Pancreas (tissue), 10 donors: ENCODE measurements at regions not wholly inside any gene's neighbourhood (a gene's known extent, or its start where the extent isn't known, plus 50 kb on each side); places are given as distances from the start of the nearest gene placed in this dataset.

Source experiments
- ATAC-seq, 4 donors: fragments of 200-7000 bp; cut with Tn5 transposase; one replicate each; pipeline versions ENCODE4 v1.8.0 to v1.9.1; 2020; ENCODE audit warnings: mild to moderate bottlenecking in 4 of 4, moderate library complexity in 4 of 4
- DNase-seq, 6 donors: peaks; one replicate each; pipeline ENCODE4 v3.0.0-alpha.2; 2020
- FAIRE-seq: peaks from 2 replicates; lab custom pipeline; 2012; peaks lifted over from hg19 to GRCh38; lab: Jason Lieb, UNC
- H3K27ac ChIP-seq, 4 donors: fragments of 200-600 bp; sonication (generic); 1 replicate in 3 of 4; 2 replicates in 1 of 4; pipeline versions ENCODE4 v1.5.0 to v1.8.0; 2020
- H3K27me3 ChIP-seq, 4 donors: fragments of 200-600 bp; one replicate each; pipeline ENCODE4 v1.8.0; 2021
- H3K36me3 ChIP-seq, 3 donors: fragments of 200-600 bp; sonication (generic) in 1 of 3; one replicate each; pipeline versions ENCODE4 v1.5.0 to v1.8.0; 2020 to 2021
- H3K4me1 ChIP-seq, 3 donors: fragments of 200-600 bp; one replicate each; pipeline ENCODE4 v1.8.0; 2021
- H3K4me3 ChIP-seq, 4 donors: fragments of 200-600 bp; sonication (generic) in 2 of 4; one replicate each; pipeline versions ENCODE4 v1.5.0 to v1.8.0; 2020 to 2021
- H3K9me3 ChIP-seq, 4 donors: fragments of 200-600 bp; one replicate each; pipeline ENCODE4 v1.8.0; 2021
- CTCF ChIP-seq, 4 donors: fragments of 200-600 bp; sonication (generic) in 3 of 4; IDR thresholded peaks; one replicate each; pipeline versions ENCODE4 v1.5.0 to v1.8.0; 2021; ENCODE audit warnings: antibody characterized with exemption in 4 of 4
- WGBS, 2 donors: extraction: QIAGEN DNeasy Blood & Tissue Kit; methylation state at CpG; one replicate each; pipeline ENCODE4 v1.1.7; 2013; 5-methylcytosine and 5-hydroxymethylcytosine counted together
- intact Hi-C, 3 donors: fragments of 100-400 bp; cut with DNase I; formaldehyde crosslinking; loops; one replicate each; pipeline versions ENCODE4 v1.11.1 to v1.14.2; 2022
- donor health status: healthy with polysubstance abuse.
- donor health status: DM: no; HTN: no; CAD: no; lungs with moderate emphysema.
- donor health status: DM: no; HTN: no; CAD: no.
- donor health status: control.
- donor health status: control.
- donor health status: Bipolar disorder and iron deficiency.
- donor health status: DM: yes; HTN: yes; CAD: no.
- donor health status: DM: no; HTN: no; CAD: no.
- donor health status: DM: no; HTN: no; CAD: no.
- donor health status: DM: yes; HTN: yes; CAD: no.

DNA sequence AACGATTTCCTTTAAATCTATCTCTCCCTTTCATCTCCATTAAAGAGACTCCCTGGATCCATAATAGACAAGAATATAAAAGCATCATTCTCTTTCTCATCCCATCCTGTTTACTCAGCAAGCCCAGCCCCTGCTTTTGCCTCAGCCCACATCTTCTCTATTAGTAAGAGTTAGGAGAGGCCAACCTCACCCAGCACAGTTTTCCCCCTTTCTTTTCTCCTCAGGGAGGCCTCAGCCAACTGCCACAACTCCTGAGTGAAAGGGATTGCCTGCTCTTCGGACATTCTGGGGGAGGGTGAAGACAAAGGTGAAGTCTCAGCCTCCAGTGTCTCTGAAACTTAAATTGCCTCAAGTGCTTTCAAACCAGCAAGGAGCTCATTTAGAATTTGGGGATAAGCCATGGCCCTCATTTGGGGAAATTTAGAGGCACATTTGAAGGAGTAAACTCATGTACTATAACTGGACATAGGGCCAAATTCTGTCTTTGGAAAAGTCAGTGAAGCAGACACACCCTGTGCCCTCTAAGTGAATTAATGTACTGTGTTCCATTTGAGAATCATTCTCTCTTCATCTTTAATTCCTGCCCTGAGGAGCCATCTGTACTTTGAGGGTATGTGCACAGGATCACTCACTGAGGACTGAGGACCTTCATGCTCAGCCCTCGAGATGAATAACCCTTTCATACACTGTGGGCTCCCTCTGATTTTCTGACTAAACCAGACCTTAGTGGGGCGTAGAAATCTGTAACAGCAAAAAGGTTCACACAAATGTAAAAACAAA lies 82.5 kb downstream of the SOX2 start:
- no peak for TF ChIP-seq CTCF (IDR thresholded peaks at IDR 0.05)
- intact Hi-C loops: no loop called here
- Histone ChIP-seq H3K36me3 (no peaks in the 10 kb centered on the region), H3K9me3 (no peaks in the 10 kb centered on the region), H3K4me1 (no peaks in the 10 kb centered on the region), H3K27ac (no peak overlapping the region), H3K27me3 (no peaks in the 10 kb centered on the region), H3K4me3 (no peak overlapping the region)
- ATAC-seq (no peak), FAIRE-seq (no peak), DNase-seq (no peak)
- 31 to 50% methylated on average over 4 of the region's 4 CpGs for WGBS, 2 donors

GRCh38 chr3:181796641-181797040 lies 84.9 kb downstream of the SOX2 start:
- no peak for TF ChIP-seq CTCF (IDR thresholded peaks at IDR 0.05)
- no peaks in the 10 kb centered on the region for H3K4me1 ChIP-seq
- no peak for FAIRE-seq
- no peak for ATAC-seq
- H3K4me3 ChIP-seq: no peak overlapping the region
- H3K27ac ChIP-seq: no peak overlapping the region
- intact Hi-C loops: no loop called here
- 84 to 89% methylated on average over 3 of the region's 3 CpGs for WGBS, 2 donors
- H3K27me3 ChIP-seq: no peaks in the 10 kb centered on the region
- no peak for DNase-seq
- no peaks in the 10 kb centered on the region for H3K9me3 ChIP-seq
- H3K36me3 ChIP-seq: no peaks in the 10 kb centered on the region

GRCh38 chr3:181797431-181797830 lies 85.7 kb downstream of the SOX2 start:
- no peak for TF ChIP-seq CTCF (IDR thresholded peaks at IDR 0.05)
- Histone ChIP-seq H3K27ac (no peak overlapping the region), H3K27me3 (no peaks in the 10 kb centered on the region), H3K9me3 (no peaks in the 10 kb centered on the region), H3K4me3 (no peak overlapping the region), H3K4me1 (no peaks in the 10 kb centered on the region), H3K36me3 (no peaks in the 10 kb centered on the region)
- ATAC-seq (no peak), FAIRE-seq (no peak), DNase-seq (no peak)
- 45 to 58% methylated on average over 2 of the region's 2 CpGs for WGBS, 2 donors
- intact Hi-C loops: no loop called here

GRCh38 chr3:181805703-181806102 lies 94.0 kb downstream of the SOX2 start:
- no peak for ATAC-seq
- no peak for FAIRE-seq

More at GRCh38 chr3:181805703-181806102, 94.0 kb downstream of the SOX2 start:
- no peak for DNase-seq
- H3K4me1 ChIP-seq: no peaks in the 10 kb centered on the region
- 64 to 67% methylated on average over 2 of the region's 2 CpGs for WGBS, 2 donors
- no peaks in the 10 kb centered on the region for H3K9me3 ChIP-seq
- no peaks in the 10 kb centered on the region for H3K27me3 ChIP-seq
- no peak for TF ChIP-seq CTCF (IDR thresholded peaks at IDR 0.05)
- intact Hi-C loops: no loop called here
- no peaks in the 10 kb centered on the region for H3K36me3 ChIP-seq
- no peak overlapping the region for H3K27ac ChIP-seq
- H3K4me3 ChIP-seq: no peak overlapping the region
